ENCODE measurements at regions not wholly inside any gene's neighbourhood (a gene's known extent, or its start where the extent isn't known, plus 50 kb on each side); places are given as distances from the start of the nearest gene placed in this dataset.

DNA sequence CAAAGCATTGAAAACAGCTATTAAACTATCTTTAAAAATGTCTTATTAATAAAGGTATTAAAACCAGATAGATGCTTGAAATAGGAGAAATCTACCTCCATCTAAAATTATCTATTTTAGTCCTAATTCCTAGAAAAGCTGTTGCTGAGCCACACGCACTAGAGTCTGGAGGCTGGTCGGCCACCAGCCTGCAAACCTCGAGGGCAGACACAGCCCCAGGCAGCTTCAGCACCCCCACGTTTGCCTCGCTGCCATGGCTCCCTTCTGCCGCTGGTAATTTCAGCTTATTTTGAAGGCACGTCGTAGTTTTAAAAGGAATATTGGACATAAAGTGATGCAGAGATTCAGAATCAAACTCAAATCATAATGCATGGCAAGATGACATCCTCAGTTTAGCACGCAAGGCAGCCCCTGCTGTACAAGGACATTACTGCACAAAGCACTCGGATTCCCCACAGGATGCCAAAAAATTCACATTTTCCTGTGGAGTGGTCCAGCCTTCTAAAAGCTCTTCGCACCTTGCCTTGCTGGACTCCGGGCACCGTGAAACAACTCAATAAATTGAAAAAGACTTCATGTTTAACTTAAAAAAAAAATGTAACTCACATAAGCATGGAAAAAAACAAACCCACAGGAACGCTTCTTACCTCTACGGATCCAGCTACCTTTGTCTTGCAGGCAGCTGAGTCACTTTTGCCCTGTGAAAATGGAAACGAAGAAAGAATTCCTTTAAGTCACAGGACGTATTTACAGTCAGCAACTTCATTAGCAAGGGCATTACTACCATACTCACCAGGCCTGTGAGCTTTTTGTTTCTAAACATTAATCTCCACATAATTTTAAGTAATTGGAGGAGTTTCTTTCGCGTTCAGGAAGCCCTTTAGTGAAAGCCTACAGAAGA, 143.4 kb upstream of the RPS6KA2 start:
- no peak overlapping the region for H2AFZ ChIP-seq (ENCODE audit: insufficient read depth, low read depth, low read length, poor library complexity, severe bottlenecking)
- 97% methylated on average over 7 of the region's 19 CpGs for WGBS (ENCODE audit: insufficient coverage)
- intact Hi-C loops (cut with micrococcal nuclease): no loop called here
- peaks cover 0 to 14% (median 6%) of the 10 kb centered on the region in 4 experiments for H3K27me3 ChIP-seq (replicated peaks in 1 of 4; ENCODE audit: control extremely low read depth in 1 of 4, control insufficient read depth in 3 of 4, insufficient read depth in 4 of 4, low read length in 3 of 4)
- no peak overlapping the region for H3K4me3 Mint-ChIP-seq
- ChIA-PET CTCF (interaction anchor here (0.7 to 2.9 kb wide), 5 partner anchors 15 to 523 kb away, joined by 3 to 14 read pairs (median 4); no protein-coding TSS in a partner anchor), POLR2A (no interaction called here)
- peaks cover 2% of the 10 kb centered on the region for H3K4me1 Mint-ChIP-seq
- no peaks in the 10 kb centered on the region for H3K9me3 ChIP-seq (ENCODE audit: control extremely low read depth in 1 of 3, control insufficient read depth in 2 of 3, insufficient read depth in 1 of 3, low read length in 2 of 3)
- H3K4me1 ChIP-seq (ENCODE audit: control insufficient read depth in 2 of 2, insufficient read depth in 2 of 2, low read length in 2 of 2): peaks cover 0 to 5% of the 10 kb centered on the region in 2 donors
- H3K4me3 ChIP-seq (ENCODE audit: control extremely low read depth in 1 of 5, extremely low read depth in 1 of 5, insufficient read depth in 1 of 5, low read depth in 2 of 5, low read length in 4 of 5): no peak overlapping the region
- TF ChIP-seq CTCF (IDR thresholded peaks at IDR 0.05) (no peak), EZH2 (IDR thresholded peaks at IDR 0.05; ENCODE audit: borderline replicate concordance, insufficient read depth, low read depth, low read length, poor library complexity, severe bottlenecking) (no peak)
- ATAC-seq (ENCODE audit: low read depth) (no peak), DNase-seq (no peak)
- peaks cover 14% of the 10 kb centered on the region for H3K27me3 Mint-ChIP-seq
- H3K9ac ChIP-seq (ENCODE audit: low read length): no peak overlapping the region
- no peak overlapping the region for H3K27ac ChIP-seq (ENCODE audit: low read length in 2 of 2)
- H3K27ac Mint-ChIP-seq: no peak overlapping the region
- H4K20me1 ChIP-seq (ENCODE audit: control insufficient read depth, insufficient read depth, low read length, poor library complexity, severe bottlenecking): no peaks in the 10 kb centered on the region
- H3K4me2 ChIP-seq (replicated peaks; ENCODE audit: low read depth, low read length, poor library complexity, severe bottlenecking): no peak overlapping the region
- no peaks in the 10 kb centered on the region for H3K36me3 ChIP-seq (replicated peaks in 1 of 2; ENCODE audit: control extremely low read depth in 1 of 2, control insufficient read depth in 1 of 2, extremely low read depth in 1 of 2, insufficient read depth in 2 of 2, low read length in 1 of 2)
- H3K9me3 Mint-ChIP-seq (ENCODE audit: insufficient read depth): no peaks in the 10 kb centered on the region
- no peaks in the 10 kb centered on the region for H3K79me2 ChIP-seq (ENCODE audit: control insufficient read depth, insufficient read depth, low read length)

DNA sequence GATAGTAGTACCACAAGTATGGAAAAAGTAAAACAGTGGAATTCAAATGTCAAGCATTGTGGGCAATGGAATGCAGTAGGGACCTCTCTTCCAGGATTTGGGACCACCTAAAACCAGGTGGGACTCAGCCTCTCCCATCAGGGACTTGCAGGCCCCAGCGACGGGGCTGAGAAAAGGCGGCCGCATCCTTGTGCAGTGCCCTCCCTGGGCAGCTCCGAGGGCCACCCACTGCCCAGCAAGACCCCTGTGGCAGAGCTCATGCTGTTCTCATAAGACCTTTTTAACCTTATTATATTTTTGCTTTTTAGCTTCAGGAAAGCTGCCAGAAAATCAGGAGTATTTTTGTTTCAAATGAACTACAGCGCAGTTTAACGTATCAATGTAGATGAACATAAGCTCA, 142.6 kb upstream of the RPS6KA2 start:
- Histone ChIP-seq H3K4me3 (ENCODE audit: control extremely low read depth in 1 of 5, extremely low read depth in 1 of 5, insufficient read depth in 1 of 5, low read depth in 2 of 5, low read length in 4 of 5) (no peak overlapping the region), H2AFZ (ENCODE audit: insufficient read depth, low read depth, low read length, poor library complexity, severe bottlenecking) (no peak overlapping the region), H3K9me3 (ENCODE audit: control extremely low read depth in 1 of 3, control insufficient read depth in 2 of 3, insufficient read depth in 1 of 3, low read length in 2 of 3) (no peaks in the 10 kb centered on the region), H3K79me2 (ENCODE audit: control insufficient read depth, insufficient read depth, low read length) (no peaks in the 10 kb centered on the region), H3K27ac (ENCODE audit: low read length in 2 of 2) (no peak overlapping the region), H3K4me2 (replicated peaks; ENCODE audit: low read depth, low read length, poor library complexity, severe bottlenecking) (no peak overlapping the region), H3K36me3 (replicated peaks in 1 of 2; ENCODE audit: control extremely low read depth in 1 of 2, control insufficient read depth in 1 of 2, extremely low read depth in 1 of 2, insufficient read depth in 2 of 2, low read length in 1 of 2) (no peaks in the 10 kb centered on the region), H3K4me1 (ENCODE audit: control insufficient read depth in 2 of 2, insufficient read depth in 2 of 2, low read length in 2 of 2) (no peaks in the 10 kb centered on the region), H3K27me3 (replicated peaks in 1 of 4; ENCODE audit: control extremely low read depth in 1 of 4, control insufficient read depth in 3 of 4, insufficient read depth in 4 of 4, low read length in 3 of 4) (peaks cover 0 to 14% (median 6%) of the 10 kb centered on the region in 4 experiments), H3K9ac (ENCODE audit: low read length) (no peak overlapping the region), H4K20me1 (ENCODE audit: control insufficient read depth, insufficient read depth, low read length, poor library complexity, severe bottlenecking) (no peaks in the 10 kb centered on the region)
- Mint-ChIP-seq H3K9me3 (ENCODE audit: insufficient read depth) (no peaks in the 10 kb centered on the region), H3K4me3 (no peak overlapping the region), H3K27me3 (peaks cover 14% of the 10 kb centered on the region), H3K27ac (no peak overlapping the region), H3K4me1 (no peaks in the 10 kb centered on the region)
- 98% methylated on average over 6 of the region's 7 CpGs for WGBS (ENCODE audit: insufficient coverage)
- ChIA-PET POLR2A (no interaction called here), CTCF (interaction anchor here (1.6 to 2.9 kb wide), 2 partner anchors 15 to 220 kb away, joined by 4 to 14 read pairs; no protein-coding TSS in a partner anchor)
- DNase-seq: no peak
- TF ChIP-seq CTCF (IDR thresholded peaks at IDR 0.05) (no peak), EZH2 (IDR thresholded peaks at IDR 0.05; ENCODE audit: borderline replicate concordance, insufficient read depth, low read depth, low read length, poor library complexity, severe bottlenecking) (no peak)
- intact Hi-C loops (cut with micrococcal nuclease): no loop called here
- ATAC-seq (ENCODE audit: low read depth): no peak

Data from B cell (primary cell).